H9 (cell line): ENCODE measurements at regions not wholly inside any gene's neighbourhood (a gene's known extent, or its start where the extent isn't known, plus 50 kb on each side); places are given as distances from the start of the nearest gene placed in this dataset.
"Not testable (repeated sequence)": the region's sequence is repeated elsewhere in the genome, so short reads cannot be mapped to it uniquely, and the experiment has no call there.

ENCODE experiments used
- DNase-seq: peaks from one replicate; pipeline ENCODE4 v3.0.0-alpha.2; 2017
- H2AFZ ChIP-seq: one replicate; pipeline ENCODE4 v1.6.1; 2013; ENCODE audit warnings: mild to moderate bottlenecking, low read length, control low read depth, moderate library complexity
- H2AK5ac ChIP-seq: 2 replicates; pipeline ENCODE4 v1.6.1; 2013; ENCODE audit warnings: low read length, control low read depth, mixed read lengths; ENCODE audit not compliant: insufficient read length
- H2BK120ac ChIP-seq: one replicate; pipeline ENCODE4 v1.6.1; 2013; ENCODE audit warnings: low read depth, mild to moderate bottlenecking, low read length, control low read depth, inconsistent platforms; ENCODE audit not compliant: poor library complexity, severe bottlenecking
- H2BK12ac ChIP-seq: 2 replicates; pipeline ENCODE4 v1.6.1; 2013; ENCODE audit warnings: low read length, control low read depth, mixed read lengths, low read depth; ENCODE audit not compliant: insufficient read length
- H2BK15ac ChIP-seq: 2 replicates; pipeline ENCODE4 v1.6.1; 2013; ENCODE audit warnings: low read depth, low read length, control low read depth
- H2BK20ac ChIP-seq: one replicate; pipeline ENCODE4 v1.6.1; 2013; ENCODE audit warnings: low read depth, mild to moderate bottlenecking, low read length, control low read depth, inconsistent platforms; ENCODE audit not compliant: poor library complexity, severe bottlenecking
- H2BK5ac ChIP-seq: 2 replicates; pipeline ENCODE4 v1.6.1; 2013; ENCODE audit warnings: low read length, control low read depth, mixed read lengths; ENCODE audit not compliant: insufficient read length
- H3K14ac ChIP-seq: 2 replicates; pipeline ENCODE4 v1.6.1; 2013; ENCODE audit warnings: low read length, control low read depth; ENCODE audit not compliant: insufficient read depth
- H3K18ac ChIP-seq: 2 replicates; pipeline ENCODE4 v1.6.1; 2013; ENCODE audit warnings: low read depth, mild to moderate bottlenecking, mixed read lengths, low read length, control low read depth; ENCODE audit not compliant: insufficient read length
- H3K23ac ChIP-seq: 2 replicates; pipeline ENCODE4 v1.6.1; 2013; ENCODE audit warnings: low read length, control low read depth, mixed read lengths, low read depth; ENCODE audit not compliant: insufficient read length
- H3K23me2 ChIP-seq: 2 replicates; pipeline ENCODE4 v1.6.1; 2013; ENCODE audit warnings: low read depth, mild to moderate bottlenecking, mixed read lengths, low read length, control low read depth; ENCODE audit not compliant: insufficient read length, poor library complexity, severe bottlenecking
- H3K27ac ChIP-seq: 2 replicates; pipeline ENCODE4 v1.5.1; 2013; ENCODE audit warnings: low read length, control low read depth, mixed read lengths, low read depth; ENCODE audit not compliant: insufficient read length
- H3K27me3 ChIP-seq: 2 replicates; pipeline ENCODE4 v1.6.1; 2013; ENCODE audit warnings: low read length, control low read depth, inconsistent platforms; ENCODE audit not compliant: insufficient read depth
- H3K4ac ChIP-seq: 2 replicates; pipeline ENCODE4 v1.6.1; 2013; ENCODE audit warnings: low read depth, mild to moderate bottlenecking, control low read depth, inconsistent platforms, low read length, moderate library complexity
- H3K4me1 ChIP-seq: 2 replicates; pipeline ENCODE4 v1.6.1; 2013; ENCODE audit warnings: low read length, control low read depth, inconsistent platforms; ENCODE audit not compliant: insufficient read depth
- H3K4me2 ChIP-seq: 2 replicates; pipeline ENCODE4 v1.6.1; 2013; ENCODE audit warnings: low read length, control low read depth, mixed read lengths; ENCODE audit not compliant: insufficient read length, insufficient read depth
- H3K56ac ChIP-seq: 2 replicates; pipeline ENCODE4 v1.6.1; 2013; ENCODE audit warnings: low read depth, mild to moderate bottlenecking, mixed read lengths, low read length, control low read depth; ENCODE audit not compliant: insufficient read length
- H3K79me1 ChIP-seq: 2 replicates; pipeline ENCODE4 v1.6.1; 2013; ENCODE audit warnings: low read depth, mild to moderate bottlenecking, moderate library complexity, low read length, control low read depth, inconsistent platforms; ENCODE audit not compliant: insufficient read depth, poor library complexity, severe bottlenecking
- H3K79me2 ChIP-seq: 2 replicates; pipeline ENCODE4 v1.6.1; 2013; ENCODE audit warnings: low read length, control low read depth, inconsistent platforms; ENCODE audit not compliant: insufficient read depth
- H3K9ac ChIP-seq: 2 replicates; pipeline ENCODE4 v1.6.1; 2013; ENCODE audit warnings: low read length, control low read depth, mixed read lengths; ENCODE audit not compliant: insufficient read length; ENCODE audit errors: extremely low read depth
- H3K9me3 ChIP-seq: one replicate; pipeline ENCODE4 v1.6.1; 2013; ENCODE audit warnings: low read depth, low read length, inconsistent platforms; ENCODE audit not compliant: control insufficient read depth
- H3T11ph ChIP-seq: one replicate; pipeline ENCODE4 v1.6.1; 2013; ENCODE audit warnings: mild to moderate bottlenecking, low read length, control low read depth, inconsistent platforms
- H4K20me1 ChIP-seq: one replicate; pipeline ENCODE4 v1.6.1; 2013; ENCODE audit not compliant: control insufficient read depth, insufficient read length, insufficient read depth
- H4K5ac ChIP-seq: 2 replicates; pipeline ENCODE4 v1.6.1; 2013; ENCODE audit warnings: low read depth, mild to moderate bottlenecking, mixed read lengths, low read length, control low read depth; ENCODE audit not compliant: insufficient read length
- H4K8ac ChIP-seq: replicated peaks from 2 replicates; pipeline ENCODE4 v1.6.1; 2013; ENCODE audit warnings: low read length, control low read depth, mixed read lengths, low read depth; ENCODE audit not compliant: insufficient read length
- H4K91ac ChIP-seq: 2 replicates; pipeline ENCODE4 v1.6.1; 2013; ENCODE audit warnings: low read depth, mild to moderate bottlenecking, moderate library complexity, mixed read lengths, low read length, control low read depth; ENCODE audit not compliant: insufficient read length
- H3K27ac Mint-ChIP-seq, 3 experiments: 2 replicates in 2 of 3; 3 replicates in 1 of 3; pipeline ENCODE4 v1.8.0; 2020 to 2021; ENCODE audit warnings: mixed read lengths in 3 of 3, mild to moderate bottlenecking in 1 of 3, moderate library complexity in 1 of 3
- H3K27me3 Mint-ChIP-seq: 2 replicates; pipeline ENCODE4 v1.8.0; 2021; ENCODE audit warnings: low read depth, mild to moderate bottlenecking, moderate library complexity, mixed read lengths
- H3K36me3 Mint-ChIP-seq, 3 experiments: 2 replicates in 2 of 3; 3 replicates in 1 of 3; pipeline ENCODE4 v1.8.0; 2020 to 2021; ENCODE audit warnings: low read depth in 3 of 3, mixed read lengths in 3 of 3; ENCODE audit not compliant: insufficient read depth in 1 of 3
- H3K4me1 Mint-ChIP-seq, 2 experiments: 2 replicates each; pipeline ENCODE4 v1.8.0; 2020; ENCODE audit warnings: mixed read lengths in 2 of 2
- H3K4me3 Mint-ChIP-seq, 2 experiments: 2 replicates in 1 of 2; 3 replicates in 1 of 2; pipeline ENCODE4 v1.8.0; 2020 to 2021; ENCODE audit warnings: mild to moderate bottlenecking in 2 of 2, mixed read lengths in 2 of 2, moderate library complexity in 1 of 2
- H3K9me3 Mint-ChIP-seq, 2 experiments: 2 replicates in 1 of 2; 3 replicates in 1 of 2; pipeline ENCODE4 v1.8.0; 2020; ENCODE audit warnings: mild to moderate bottlenecking in 2 of 2, mixed read lengths in 2 of 2, moderate library complexity in 1 of 2
- WGBS: extraction: QIAGEN DNeasy Blood & Tissue Kit; methylation state at CpG from one replicate; pipeline ENCODE4 v1.1.7; 2013; ENCODE audit warnings: missing lambda C conversion rate, low lambda C conversion rate, mixed read lengths; ENCODE audit not compliant: insufficient read length; ENCODE audit errors: extremely low coverage; 5-methylcytosine and 5-hydroxymethylcytosine counted together

DNA sequence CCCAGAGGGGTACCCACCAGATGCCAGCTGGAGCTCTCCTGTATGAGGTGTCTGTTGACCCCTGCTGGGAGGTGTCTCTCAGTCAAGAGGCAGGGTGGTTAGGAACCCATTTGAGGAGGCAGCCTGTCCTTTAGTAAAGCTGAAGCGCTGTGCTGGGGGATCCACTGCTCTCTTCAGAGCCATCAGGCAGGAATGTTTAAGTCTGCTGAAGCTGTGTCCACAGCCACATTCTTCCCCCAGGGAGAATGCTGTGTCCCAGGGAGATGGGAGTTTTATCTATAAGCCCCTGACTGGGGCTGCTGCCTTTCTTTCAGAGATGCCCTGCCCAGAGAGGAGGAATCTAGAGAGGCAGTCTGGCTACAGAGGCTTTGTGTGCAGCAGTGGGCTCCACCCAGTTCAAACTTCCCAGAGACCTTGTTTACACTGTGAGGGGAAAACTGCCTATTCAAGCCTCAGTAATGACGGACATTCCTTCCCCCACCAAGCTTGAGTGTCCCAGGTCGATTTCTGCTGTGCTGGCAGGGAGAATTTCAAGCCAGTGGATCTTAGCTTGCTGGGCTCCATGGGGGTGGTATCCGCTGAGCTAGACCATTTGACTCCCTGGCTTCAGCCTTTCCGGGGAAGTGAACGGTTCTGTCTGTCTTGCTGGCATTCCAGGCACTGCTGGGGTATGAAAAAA lies 133.8 kb downstream of the LEPR start:
- not testable (repeated sequence) for H3K9me3 Mint-ChIP-seq, H3K36me3 Mint-ChIP-seq, H4K5ac ChIP-seq, H3K27me3 ChIP-seq, H2AK5ac ChIP-seq, H3K4me1 ChIP-seq, H4K91ac ChIP-seq, H3K9ac ChIP-seq, H3K4ac ChIP-seq, H3K4me3 Mint-ChIP-seq, H3K23ac ChIP-seq, H2BK20ac ChIP-seq, H2BK120ac ChIP-seq, H3K4me2 ChIP-seq, H4K20me1 ChIP-seq, H4K8ac ChIP-seq, H3K9me3 ChIP-seq, H3K23me2 ChIP-seq, H3T11ph ChIP-seq, H2BK12ac ChIP-seq, H2BK15ac ChIP-seq, H3K56ac ChIP-seq, DNase-seq, H2AFZ ChIP-seq, H3K18ac ChIP-seq, H3K79me1 ChIP-seq, H3K14ac ChIP-seq, H3K79me2 ChIP-seq, H3K27ac ChIP-seq, H2BK5ac ChIP-seq
- peaks cover 29% of the 10 kb centered on the region for H3K27me3 Mint-ChIP-seq
- peaks cover 24 to 28% of the 10 kb centered on the region in 2 experiments for H3K4me1 Mint-ChIP-seq
- peak overlapping the region in 1 of 3 experiments; percentile 16; a peak in 2 of 7 replicates for H3K27ac Mint-ChIP-seq
- no CpG with 5 or more reads among the region's 6 CpGs for WGBS
